ENCODE measurements at regions not wholly inside any gene's neighbourhood (a gene's known extent, or its start where the extent isn't known, plus 50 kb on each side); places are given as distances from the start of the nearest gene placed in this dataset.

DNA sequence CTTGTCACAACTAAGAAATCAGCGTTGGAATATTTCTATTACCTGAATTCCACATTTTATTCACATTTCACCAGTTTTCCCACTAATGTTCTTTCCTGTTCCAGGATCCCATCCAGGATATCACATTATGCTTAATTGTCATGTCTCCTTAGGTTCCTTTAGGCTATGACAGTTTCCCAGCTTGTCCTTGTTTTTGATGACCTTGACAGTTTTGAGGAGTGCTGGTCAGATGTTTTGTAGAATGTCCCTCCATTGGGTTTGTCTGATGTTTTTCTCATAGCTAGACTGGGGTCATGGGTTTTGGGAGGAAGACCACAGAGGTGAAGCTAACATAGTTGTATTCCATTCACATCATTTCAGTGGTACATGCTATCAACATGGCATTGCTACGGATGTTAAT lies 80.8 kb upstream of the HEPHL1 start:
- TF ChIP-seq, protein P1, sequence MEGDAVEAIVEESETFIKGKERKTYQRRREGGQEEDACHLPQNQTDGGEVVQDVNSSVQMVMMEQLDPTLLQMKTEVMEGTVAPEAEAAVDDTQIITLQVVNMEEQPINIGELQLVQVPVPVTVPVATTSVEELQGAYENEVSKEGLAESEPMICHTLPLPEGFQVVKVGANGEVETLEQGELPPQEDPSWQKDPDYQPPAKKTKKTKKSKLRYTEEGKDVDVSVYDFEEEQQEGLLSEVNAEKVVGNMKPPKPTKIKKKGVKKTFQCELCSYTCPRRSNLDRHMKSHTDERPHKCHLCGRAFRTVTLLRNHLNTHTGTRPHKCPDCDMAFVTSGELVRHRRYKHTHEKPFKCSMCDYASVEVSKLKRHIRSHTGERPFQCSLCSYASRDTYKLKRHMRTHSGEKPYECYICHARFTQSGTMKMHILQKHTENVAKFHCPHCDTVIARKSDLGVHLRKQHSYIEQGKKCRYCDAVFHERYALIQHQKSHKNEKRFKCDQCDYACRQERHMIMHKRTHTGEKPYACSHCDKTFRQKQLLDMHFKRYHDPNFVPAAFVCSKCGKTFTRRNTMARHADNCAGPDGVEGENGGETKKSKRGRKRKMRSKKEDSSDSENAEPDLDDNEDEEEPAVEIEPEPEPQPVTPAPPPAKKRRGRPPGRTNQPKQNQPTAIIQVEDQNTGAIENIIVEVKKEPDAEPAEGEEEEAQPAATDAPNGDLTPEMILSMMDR (IDR thresholded peaks at IDR 0.05): no peak
- TF ChIP-seq POLR2A (IDR thresholded peaks at IDR 0.05): no peak

Measured in Peyer's patch (tissue), 4 donors.